NCI-H1930 (cell line): ENCODE measurements at regions not wholly inside any gene's neighbourhood (a gene's known extent, or its start where the extent isn't known, plus 50 kb on each side); places are given as distances from the start of the nearest gene placed in this dataset.

Experiments
- DNase-seq, 2 experiments: peaks; one replicate each; lab custom pipeline; 2025; lab: John Stamatoyannopoulos, UW

DNA sequence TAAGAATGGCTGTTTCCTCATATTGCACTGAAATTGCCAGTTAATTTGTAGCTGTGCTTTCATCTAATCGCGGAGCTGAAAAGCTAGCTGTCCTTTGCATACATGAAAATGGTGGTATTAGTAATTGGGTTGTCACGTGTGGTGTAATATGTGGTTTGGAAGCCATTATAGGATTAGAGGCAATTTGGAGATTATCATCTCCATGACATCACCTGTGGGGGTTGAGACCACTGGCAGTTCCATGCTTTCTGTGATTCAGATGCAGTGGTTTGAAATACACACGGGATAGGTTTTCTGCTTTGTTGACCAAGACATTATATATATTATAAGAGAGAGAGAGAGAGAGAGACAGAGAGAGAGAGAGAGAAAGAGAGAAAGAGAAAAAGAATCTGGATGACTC lies 180.8 kb downstream of the RAB11FIP2 start:
- peak in 1 of 2 experiments; percentile 22 for DNase-seq

DNA sequence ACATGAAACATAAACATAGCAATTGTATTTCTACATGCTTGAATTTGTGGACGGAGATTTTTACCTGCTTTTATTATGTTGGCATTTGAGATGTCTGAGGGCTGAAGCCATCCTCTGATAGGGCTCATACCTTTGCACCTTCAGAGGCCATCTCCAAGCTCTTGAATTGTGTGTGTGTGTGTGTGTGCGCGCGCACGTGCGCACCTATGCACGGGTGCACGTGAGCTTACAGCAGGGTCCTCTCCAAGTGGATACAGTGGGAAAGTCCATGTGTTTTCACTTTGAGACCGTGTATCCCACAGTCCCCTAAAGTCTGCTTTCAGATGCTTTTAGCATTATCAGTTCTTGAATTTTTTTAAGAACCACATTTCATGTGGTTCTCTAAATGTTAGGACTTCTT lies 178.6 kb downstream of the RAB11FIP2 start:
- DNase-seq: no peak

DNA sequence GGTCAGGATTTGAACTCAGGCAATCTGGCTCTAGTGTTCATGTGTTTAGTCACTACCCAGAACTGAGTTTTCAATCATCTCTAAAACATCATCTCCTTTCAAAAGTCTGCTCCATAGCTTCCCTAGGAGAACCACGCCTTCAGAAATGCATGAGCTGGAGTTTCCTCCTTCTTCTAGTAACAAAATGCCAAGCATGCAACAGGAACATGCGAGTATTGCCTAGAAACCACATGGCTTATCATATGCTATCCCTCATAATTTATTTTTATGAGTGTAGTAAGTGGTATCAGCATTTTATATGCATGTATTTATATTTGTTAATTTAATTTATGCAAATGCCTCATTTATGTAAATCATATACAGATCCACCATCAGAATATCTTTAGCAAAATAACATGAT lies 170.9 kb downstream of the RAB11FIP2 start:
- DNase-seq: no peak

DNA sequence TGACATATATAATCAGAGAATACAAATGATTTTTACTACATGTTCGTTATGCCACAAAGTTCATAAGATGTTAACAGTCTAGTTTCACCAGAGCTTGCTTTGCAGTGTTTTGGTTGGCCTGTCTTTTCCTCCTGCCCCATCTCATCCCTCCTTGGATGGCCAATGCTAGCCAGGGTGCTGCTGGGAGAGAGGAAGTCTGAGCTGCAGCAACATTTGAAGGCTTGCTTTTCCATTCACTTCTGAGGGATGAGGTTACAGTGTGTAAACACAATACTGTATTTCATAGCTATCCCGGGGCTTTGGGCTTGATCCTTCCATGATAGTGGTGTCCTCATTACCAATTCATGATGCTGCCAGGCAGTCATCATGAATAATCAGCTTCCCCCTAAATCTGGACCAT lies 170.5 kb downstream of the RAB11FIP2 start:
- no peak for DNase-seq

DNA sequence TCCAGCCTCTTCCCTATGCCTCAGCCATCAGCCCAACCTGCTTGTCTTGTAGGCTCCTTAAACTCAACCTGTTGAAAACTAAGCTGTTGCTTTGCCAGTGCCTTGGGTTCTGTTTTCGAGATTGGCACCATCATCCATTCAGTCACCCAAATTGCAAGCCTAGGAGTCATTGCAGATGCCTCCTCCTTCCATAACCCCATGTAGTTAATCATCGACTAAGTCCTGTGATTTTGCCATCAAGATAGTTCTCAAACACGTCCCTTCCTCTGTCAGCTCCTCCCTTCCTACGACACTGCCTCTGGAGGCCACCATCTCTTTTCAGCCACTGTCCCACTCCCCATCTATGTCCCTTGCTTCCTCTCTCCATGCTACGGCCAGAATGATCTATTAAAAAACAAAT lies 168.1 kb downstream of the RAB11FIP2 start:
- no peak for DNase-seq

DNA sequence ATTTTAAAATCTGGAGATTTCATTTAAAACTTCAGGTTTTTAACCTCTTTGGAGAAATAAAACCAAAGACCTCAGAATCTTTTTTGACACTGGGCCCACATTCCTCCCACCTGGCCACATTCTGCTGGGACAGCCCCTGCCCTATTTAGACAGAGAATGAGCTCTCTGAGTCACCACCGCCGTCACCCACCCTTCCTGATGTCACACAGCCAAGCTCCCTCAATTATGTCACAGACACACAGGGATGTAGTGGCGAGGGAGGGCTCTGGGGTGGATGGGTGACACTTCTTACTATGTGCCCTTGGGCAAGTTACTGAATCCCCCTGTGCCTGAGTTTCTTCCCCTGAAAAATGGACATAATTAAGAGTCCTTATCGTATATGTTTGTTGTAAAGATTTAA lies 162.6 kb downstream of the RAB11FIP2 start:
- no peak for DNase-seq

DNA sequence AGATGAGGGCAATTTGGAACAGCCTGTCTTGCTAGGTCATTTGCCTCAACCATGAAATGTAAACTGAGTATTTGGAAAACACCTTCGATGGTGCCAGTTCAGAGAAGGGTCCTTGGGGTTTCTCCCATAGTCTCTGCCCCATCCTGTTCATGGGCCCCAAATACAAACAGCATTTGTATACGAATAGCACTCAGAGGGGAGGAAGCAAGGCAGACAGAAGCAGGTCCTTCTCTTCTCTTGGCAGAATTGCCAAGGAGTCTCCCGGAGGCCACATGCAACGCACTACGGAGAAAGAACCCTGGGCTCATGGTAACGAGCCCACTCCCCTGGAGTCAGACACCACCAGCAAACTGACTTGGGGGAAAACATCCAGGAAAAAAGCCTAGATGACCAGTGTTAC lies 162.1 kb downstream of the RAB11FIP2 start:
- DNase-seq: no peak

DNA sequence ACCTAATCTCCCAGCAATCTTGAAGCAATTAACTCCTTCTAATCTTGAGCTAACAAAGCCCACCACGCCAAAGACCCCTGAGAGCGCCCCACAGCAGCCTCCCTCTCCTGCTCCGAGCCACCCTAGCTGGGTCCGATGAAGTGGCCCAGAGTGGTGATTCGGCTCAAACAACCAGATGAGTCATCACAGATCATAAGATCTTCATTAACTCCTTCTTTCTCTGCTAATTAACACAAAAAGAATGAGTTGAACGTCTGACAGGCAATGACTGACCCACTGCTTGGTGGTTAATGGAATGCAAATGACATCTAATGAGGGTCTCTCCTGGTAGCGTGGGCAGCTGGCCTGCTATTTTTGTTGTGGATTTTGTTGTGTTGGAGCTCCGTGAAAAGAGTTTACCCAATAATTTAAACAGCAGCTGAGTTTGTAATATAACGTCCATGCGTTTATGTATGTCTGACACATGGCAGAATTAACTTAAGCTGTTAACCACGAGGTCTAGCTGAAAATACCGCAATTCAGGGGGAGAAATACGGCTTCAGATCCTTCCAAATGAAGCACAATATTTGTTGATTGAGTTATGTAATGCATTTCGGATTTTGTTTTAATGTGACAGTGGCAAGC lies 161.4 kb downstream of the RAB11FIP2 start:
- no peak for DNase-seq

DNA sequence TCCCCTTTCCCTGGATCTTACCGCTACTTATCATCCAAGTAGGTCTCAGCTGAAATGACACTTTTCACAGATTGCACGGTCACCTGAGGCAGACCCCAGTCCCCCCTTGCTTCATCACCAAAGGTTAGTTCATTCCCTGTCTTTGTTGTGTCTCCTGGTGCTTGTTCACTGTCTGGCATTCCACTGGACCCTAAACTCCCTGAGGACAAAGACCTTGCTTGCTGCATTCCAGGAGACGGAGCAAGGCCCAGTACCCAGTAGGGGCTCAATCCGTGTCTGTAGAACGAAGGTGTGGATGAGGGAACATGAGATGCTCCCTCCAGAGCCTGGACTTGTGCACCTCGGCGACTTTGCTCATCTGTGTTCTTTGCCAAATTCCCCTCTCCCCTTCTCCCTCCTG lies 160.0 kb downstream of the RAB11FIP2 start:
- no peak for DNase-seq

DNA sequence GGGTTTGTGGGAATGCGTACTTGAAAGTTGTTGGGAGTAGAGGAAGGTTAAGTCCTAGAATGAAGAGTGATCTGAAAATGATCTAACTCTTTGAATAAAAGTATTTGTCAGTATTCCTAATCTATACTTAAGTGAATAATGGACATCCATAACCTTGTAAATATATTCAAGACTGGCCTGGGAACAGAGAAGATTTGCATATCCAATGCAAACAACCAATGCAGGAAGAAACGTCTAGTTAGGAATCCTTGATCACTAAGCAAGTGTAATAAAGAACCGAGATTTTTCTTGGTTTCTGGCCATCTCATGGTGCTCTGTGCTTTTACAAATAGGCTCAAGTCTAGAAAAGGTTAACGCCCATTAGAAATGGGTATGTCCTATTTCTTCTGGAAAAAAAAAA lies 157.1 kb downstream of the RAB11FIP2 start:
- no peak for DNase-seq

DNA sequence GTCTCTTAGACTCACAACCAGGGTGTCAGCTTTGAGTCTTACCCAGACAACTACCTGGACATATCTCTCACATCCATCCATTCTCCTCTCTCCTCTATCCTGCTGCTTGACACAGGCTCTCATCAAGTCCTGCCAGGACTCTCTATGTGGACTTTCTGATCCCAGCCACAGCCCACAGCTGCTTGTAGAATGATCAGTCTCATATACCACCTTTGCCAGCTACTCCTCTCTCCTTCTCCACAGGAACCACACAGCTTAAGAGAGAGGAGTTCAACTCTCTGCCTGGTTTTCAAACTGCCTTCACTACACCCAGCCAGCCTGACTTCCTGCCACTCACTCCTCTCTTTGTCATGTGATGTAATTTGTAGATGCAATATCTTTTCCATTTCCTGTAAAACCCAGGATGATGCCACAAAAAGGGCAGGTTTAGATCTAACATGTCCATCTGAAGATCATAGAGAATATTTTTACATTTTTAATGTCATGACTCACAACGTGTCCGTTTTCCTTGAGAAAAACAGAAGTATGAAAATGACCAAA lies 154.0 kb downstream of the RAB11FIP2 start:
- DNase-seq: no peak

DNA sequence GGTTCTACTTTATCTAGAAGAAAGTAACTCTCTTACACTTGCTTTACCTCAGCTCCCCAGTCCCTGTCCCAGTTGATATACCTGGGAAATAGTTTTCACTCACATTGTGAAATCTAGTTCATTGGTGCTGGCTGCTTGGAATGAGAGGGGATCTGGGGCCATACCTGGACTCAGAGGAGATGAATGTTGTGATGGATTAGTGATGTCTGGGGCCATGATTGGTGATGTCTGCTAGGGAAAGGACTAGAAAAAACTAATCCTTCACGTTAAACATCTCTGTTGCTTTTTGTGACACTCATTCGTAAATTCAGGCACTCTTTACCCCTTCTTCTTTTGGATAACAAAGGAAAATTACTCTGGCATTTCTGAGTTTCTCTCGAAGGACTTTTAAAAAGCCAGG lies 152.4 kb downstream of the RAB11FIP2 start:
- no peak for DNase-seq

DNA sequence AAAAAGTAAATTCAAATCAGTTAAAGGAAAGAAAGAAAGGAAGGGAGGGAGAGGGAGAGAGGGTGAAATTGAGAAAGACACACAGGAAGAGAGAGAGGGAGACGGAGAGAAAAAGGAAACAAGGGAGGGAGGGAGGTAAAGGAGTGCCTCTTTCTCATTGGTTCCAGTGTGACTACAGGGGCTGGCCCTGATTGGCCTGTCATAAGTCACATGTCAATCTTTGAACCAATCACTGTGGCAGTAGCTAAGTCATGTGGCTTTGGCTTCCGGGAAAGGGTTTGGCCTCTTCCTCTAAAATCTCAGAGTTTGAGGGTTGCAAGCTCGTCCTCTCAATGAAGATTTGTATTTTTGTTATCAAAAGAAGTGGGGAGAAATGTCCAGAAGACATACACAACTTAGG lies 150.2 kb downstream of the RAB11FIP2 start:
- no peak for DNase-seq

DNA sequence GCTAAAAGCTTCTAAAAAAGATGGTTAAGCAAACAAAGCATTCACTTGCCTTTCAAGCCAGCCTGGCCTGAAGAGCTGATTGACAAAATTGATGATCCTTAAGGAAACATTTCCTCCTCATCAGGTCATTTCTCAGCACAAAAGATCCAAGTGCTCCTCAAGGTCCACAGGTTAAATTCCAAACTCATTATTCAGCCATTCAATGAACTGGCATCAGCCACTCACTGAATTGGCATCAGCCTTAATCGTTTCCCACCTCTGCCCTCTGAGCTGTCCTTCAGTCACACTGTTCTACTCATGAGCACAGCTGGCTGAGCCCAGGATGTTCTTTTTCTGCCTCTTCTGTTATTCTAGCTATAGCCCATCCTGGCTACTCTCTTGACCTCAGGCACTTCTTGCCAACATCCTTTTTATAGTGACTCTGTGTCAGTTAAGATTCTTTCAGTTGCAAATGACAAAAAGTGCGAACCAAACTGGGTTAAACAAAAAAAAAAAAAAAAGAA lies 147.5 kb downstream of the RAB11FIP2 start:
- no peak for DNase-seq

DNA sequence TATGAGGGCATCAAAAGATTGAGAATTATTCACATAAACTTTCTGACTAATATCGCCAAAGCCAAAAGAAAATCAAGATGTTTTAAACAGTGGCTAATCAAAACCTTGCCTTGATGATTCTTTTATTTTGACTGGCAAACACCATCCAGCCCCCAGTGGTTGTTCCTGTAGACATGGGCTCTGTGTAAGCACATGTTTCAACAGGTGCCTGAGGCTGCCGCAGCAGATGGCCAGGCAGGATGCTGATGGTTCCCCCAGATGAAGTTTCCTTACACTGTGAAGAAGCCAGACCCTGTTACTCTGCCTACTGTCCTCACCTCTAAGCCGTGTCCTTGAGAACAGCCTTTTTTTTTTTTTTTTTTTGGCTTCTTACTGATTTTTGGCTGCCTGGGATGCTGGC lies 146.5 kb downstream of the RAB11FIP2 start:
- no peak for DNase-seq

DNA sequence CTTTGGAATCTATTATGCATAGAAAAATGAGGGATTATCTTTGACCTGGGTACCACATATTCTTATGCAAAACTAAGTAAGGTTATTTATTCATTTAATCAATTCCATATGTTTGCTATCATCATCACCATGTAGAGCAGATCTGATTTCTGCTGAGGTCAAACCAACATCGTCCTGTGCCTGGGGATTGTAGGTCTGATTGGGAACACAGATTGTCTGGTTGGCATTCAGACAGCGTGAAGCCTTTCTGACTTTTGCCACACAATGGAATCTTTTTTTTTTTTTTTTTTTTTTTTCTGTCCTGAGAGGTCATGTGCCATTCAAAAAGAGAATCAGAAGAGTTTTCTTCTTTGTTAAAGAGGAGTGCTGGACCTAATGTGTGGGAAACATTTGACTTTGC lies 142.9 kb downstream of the RAB11FIP2 start:
- DNase-seq: no peak

DNA sequence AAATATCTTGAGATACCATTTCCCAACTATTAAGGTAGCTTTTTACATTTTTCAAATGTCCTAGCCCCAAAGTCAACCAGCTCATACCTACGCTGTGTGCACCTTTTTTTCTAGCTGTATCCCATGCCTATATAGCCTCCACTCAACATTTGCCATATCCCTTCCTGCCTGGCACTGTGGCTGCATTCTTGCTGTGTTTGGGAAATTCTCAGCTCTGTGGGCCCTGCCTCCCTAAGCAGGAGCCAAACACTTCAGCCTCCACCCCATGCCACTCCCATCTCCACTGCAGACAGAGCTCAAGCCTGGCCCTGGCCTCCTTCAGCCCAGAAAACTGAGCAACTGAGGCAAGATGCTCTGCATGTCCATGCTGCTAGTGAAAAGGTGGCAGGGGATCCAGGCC lies 141.3 kb downstream of the RAB11FIP2 start:
- no peak for DNase-seq

DNA sequence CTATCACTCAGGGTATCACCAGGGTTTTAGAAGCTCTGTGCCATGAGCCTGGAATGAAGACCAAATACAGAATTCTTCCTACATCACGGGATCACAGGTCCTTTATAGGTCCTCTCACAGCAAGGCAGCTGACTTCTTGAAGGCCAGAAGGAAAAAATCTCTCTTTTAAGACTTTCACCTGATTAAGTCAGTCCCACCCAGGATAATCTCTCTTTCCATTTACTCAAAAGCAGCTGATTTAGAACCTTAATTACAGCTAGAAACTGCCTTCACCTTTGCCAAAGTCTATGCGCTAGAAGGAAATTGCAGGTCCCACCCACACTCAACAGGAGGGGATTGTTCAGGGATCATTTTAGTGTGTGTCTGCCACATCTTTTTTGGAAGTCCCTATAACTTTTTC lies 135.1 kb downstream of the RAB11FIP2 start:
- no peak for DNase-seq

DNA sequence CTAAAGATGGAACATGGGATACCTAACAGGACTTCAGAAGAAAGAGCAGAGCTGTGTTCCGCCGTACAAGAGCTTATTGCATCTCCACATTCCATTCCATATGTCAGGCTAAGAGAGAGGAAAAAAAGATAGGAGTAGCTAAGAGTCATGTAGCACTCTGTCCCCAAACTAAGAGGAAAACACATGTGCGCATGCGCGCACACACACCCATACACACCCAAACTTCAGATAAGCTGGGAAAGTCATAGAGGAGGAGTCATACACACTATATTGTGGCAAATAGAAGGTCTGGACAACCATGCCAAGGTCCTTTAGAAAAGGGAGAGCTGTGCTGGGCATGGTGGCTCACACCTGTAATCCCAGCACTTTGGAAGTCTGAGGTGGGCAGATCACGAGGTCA lies 132.4 kb downstream of the RAB11FIP2 start:
- no peak for DNase-seq

DNA sequence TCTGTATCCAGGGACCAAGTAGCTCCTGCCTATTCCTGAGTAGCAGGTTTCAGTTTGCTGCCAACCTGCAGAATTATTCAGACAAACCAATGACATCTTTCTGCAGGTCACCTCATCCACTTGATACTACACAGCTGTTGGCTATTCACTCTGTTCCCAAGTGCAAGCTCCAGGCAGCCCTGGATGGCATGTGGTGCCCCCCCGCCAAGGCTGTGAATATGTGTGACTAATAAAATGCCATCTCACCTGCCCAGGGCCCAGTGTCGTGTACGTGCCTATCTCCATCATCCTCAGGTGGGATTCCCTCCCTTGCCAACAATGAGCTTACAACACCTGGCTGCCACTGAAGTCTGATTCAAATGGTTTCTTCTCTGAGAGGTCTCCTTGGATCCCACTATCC lies 125.8 kb downstream of the RAB11FIP2 start:
- DNase-seq: no peak

DNA sequence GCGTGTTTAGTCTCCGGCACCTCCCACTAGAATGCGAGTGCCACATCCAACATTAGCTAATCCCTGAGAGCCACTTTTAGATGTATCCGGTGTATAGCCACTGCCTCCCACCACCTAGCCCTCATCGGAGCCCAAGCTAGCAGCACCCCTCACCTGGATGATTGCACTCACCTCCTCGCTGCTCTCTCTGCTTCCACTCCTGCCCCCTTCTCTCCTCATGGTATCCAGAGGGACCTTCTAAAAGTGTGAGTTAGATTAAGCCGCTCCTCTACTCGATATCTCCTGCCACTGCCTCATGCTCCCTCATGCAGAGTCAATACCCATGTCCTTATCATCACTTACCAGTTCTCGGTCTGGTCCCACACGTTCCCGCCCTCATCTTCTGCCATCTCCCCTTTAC lies 125.3 kb downstream of the RAB11FIP2 start:
- DNase-seq: no peak

DNA sequence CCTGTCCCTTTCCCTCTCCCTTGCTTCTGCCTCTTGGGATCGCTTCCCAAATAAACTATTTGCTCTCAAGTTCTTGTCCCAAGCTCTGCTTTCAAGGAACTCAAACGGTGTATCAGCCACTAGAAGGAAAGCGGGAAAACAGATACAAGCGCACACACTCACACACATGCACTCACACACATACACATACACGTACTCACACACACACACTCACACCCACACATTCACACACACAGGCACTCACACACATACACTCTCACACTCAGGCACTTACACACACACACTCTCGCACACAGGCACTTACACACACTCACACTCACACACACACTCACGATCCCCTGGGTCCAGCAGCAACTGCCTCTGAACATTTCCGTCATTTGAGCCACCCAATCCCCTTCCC lies 121.9 kb downstream of the RAB11FIP2 start:
- DNase-seq: no peak

DNA sequence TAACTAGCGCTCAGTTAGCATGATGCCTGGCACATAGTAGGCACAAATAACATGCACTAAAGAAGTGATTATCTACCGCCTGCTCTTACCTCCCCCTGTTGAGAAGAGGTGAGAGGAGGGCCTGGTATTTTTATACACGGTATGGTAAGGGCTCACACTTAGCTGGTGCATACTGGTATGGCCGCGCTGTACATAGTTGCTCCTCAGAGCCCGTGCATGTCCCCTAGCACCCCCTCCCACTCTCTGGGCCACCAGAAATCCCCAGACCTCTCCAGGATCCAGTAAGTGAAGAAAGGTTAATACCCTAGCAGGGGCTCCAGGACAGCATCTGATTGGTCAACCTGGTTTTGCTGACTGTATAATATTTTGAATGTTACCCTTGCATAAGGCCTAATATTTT lies 121.4 kb downstream of the RAB11FIP2 start:
- no peak for DNase-seq

DNA sequence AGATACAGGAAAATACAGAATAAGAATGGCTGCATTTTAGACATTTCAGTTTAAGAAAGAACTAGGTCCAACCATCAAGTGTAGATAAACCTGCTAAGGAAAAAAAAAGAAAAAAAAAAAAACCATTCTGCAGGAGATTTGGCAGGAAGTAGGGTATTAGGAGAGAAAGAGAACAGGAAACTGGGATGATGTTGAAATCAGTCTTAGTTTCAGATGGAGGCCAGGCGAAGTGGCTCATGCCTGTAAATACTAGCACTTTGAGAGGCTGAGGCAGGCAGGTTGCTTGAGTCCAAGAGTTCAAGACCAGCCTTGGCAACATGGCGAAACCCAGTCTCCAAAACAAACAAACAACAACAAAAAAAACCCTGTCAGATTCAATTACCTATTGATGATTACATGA lies 120.2 kb downstream of the RAB11FIP2 start:
- no peak for DNase-seq
